Activated B cell treated with CpG ODN at 0.5 μM for 24 hours (primary cell): ENCODE measurements at regions not wholly inside any gene's neighbourhood (a gene's known extent, or its start where the extent isn't known, plus 50 kb on each side); places are given as distances from the start of the nearest gene placed in this dataset.
"Not testable (repeated sequence)": the region's sequence is repeated elsewhere in the genome, so short reads cannot be mapped to it uniquely, and the experiment has no call there.

Experiments used
- ATAC-seq: fragments of 200-7000 bp; cut with Tn5 transposase; one replicate; pipeline ENCODE4 v1.10.0; 2021; ENCODE audit warnings: low read depth, mild to moderate bottlenecking, moderate library complexity
- CTCF ChIA-PET: fragments of 350-600 bp; sonication (Branson Sonifier 250); formaldehyde crosslinking; loops from one replicate; lab custom pipeline; 2021; ENCODE audit warnings: antibody characterized with exemption; lab: Charles Lee
- POLR2A ChIA-PET: fragments of 350-600 bp; sonication (Branson Sonifier 250); formaldehyde crosslinking; loops from one replicate; lab custom pipeline; 2021; ENCODE audit warnings: antibody characterized with exemption; lab: Charles Lee
- DNase-seq: peaks from one replicate; pipeline ENCODE4 v3.0.0; 2022
- H3K27ac Mint-ChIP-seq: one replicate; pipeline ENCODE4 v1.8.0; 2020; ENCODE audit warnings: mixed read lengths
- H3K27me3 Mint-ChIP-seq: one replicate; pipeline ENCODE4 v1.8.0; 2021; ENCODE audit warnings: mixed read lengths
- H3K36me3 Mint-ChIP-seq: one replicate; pipeline ENCODE4 v1.8.0; 2021; ENCODE audit warnings: low read depth, mixed read lengths
- H3K4me1 Mint-ChIP-seq: one replicate; pipeline ENCODE4 v1.8.0; 2021; ENCODE audit warnings: mixed read lengths
- H3K4me3 Mint-ChIP-seq: one replicate; pipeline ENCODE4 v1.8.0; 2020; ENCODE audit warnings: mild to moderate bottlenecking, mixed read lengths
- H3K9me3 Mint-ChIP-seq: one replicate; pipeline ENCODE4 v1.8.0; 2020; ENCODE audit warnings: mixed read lengths
- intact Hi-C: fragments of 100-400 bp; cut with micrococcal nuclease; formaldehyde crosslinking; loops from one replicate; pipeline ENCODE4 v1.15.1; 2024
- TF ChIP-seq, protein P1 (sequence below): fragments of 200-600 bp; IDR thresholded peaks from one replicate; pipeline ENCODE4 v1.8.0; 2022; ENCODE audit warnings: antibody characterized with exemption, mild to moderate bottlenecking

DNA sequence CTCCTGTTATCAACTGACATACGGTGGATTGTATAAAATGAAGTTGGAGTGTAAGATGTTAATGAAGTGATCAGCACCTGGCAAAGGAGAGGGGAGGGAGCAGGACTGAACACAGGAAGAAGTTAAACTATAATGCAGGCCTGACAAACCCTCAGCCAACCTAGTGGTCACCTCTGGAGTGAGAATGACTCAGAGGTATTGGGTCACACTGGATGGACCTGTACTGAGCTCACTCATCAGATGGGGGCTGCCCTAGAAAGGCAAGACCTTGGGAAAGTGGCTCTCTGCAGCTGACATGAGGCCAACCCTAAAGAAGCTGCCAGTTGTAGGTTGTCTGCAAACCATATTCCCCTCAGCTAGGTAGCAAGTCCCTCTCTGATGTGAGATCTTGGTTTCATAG, 193.3 kb upstream of the HTR1E start:
- no peak for DNase-seq
- Mint-ChIP-seq H3K27ac (no peak overlapping the region), H3K4me1 (no peaks in the 10 kb centered on the region), H3K36me3 (no peaks in the 10 kb centered on the region), H3K9me3 (no peaks in the 10 kb centered on the region), H3K4me3 (no peak overlapping the region), H3K27me3 (no peaks in the 10 kb centered on the region)
- no peak for ATAC-seq
- ChIA-PET CTCF (no interaction called here), POLR2A (no interaction called here)
- intact Hi-C loops = no loop called here
- TF ChIP-seq, protein P1, sequence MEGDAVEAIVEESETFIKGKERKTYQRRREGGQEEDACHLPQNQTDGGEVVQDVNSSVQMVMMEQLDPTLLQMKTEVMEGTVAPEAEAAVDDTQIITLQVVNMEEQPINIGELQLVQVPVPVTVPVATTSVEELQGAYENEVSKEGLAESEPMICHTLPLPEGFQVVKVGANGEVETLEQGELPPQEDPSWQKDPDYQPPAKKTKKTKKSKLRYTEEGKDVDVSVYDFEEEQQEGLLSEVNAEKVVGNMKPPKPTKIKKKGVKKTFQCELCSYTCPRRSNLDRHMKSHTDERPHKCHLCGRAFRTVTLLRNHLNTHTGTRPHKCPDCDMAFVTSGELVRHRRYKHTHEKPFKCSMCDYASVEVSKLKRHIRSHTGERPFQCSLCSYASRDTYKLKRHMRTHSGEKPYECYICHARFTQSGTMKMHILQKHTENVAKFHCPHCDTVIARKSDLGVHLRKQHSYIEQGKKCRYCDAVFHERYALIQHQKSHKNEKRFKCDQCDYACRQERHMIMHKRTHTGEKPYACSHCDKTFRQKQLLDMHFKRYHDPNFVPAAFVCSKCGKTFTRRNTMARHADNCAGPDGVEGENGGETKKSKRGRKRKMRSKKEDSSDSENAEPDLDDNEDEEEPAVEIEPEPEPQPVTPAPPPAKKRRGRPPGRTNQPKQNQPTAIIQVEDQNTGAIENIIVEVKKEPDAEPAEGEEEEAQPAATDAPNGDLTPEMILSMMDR = no peak

DNA sequence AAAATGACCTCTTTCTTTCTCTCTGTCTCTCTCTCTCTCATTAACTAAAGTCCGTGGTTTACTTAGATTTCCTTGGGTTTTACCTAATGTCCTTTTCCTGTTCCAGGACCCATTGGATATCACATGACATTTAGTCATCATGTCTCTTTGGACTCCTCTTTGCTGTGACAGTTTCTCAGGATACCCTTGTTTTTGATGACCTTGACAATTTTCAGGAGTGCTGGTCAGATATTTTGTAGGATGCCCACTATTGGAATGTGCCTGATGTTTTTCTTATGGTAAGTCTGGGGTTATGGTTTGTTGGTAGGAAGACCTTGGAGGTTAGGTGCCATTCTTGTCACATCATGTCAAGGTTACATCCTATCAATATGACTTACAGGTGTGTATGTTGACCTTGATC, 199.2 kb upstream of the HTR1E start:
- DNase-seq (no peak), ATAC-seq (no peak)
- intact Hi-C loops = no loop called here
- POLR2A ChIA-PET = no interaction called here
- H3K4me3 Mint-ChIP-seq = no peak overlapping the region
- TF ChIP-seq, protein P1 = no peak
- no peak overlapping the region for H3K27ac Mint-ChIP-seq
- no peaks in the 10 kb centered on the region for H3K4me1 Mint-ChIP-seq
- peaks cover 6% of the 10 kb centered on the region for H3K9me3 Mint-ChIP-seq
- H3K27me3 Mint-ChIP-seq = no peaks in the 10 kb centered on the region
- no peaks in the 10 kb centered on the region for H3K36me3 Mint-ChIP-seq
- CTCF ChIA-PET = no interaction called here

- CTCF ChIA-PET = not testable (repeated sequence)
Measured at GRCh38 chr6:86731631-86732030, 205.7 kb upstream of the HTR1E start.

GRCh38 chr6:86730772-86731171, 206.6 kb upstream of the HTR1E start:
- H3K36me3 Mint-ChIP-seq, ATAC-seq, H3K27ac Mint-ChIP-seq, H3K4me3 Mint-ChIP-seq, intact Hi-C loops, H3K27me3 Mint-ChIP-seq, DNase-seq, H3K4me1 Mint-ChIP-seq, POLR2A ChIA-PET, CTCF ChIA-PET: not testable (repeated sequence)
- H3K9me3 Mint-ChIP-seq = peaks cover 19% of the 10 kb centered on the region

More at GRCh38 chr6:86731631-86732030, 205.7 kb upstream of the HTR1E start:
- H3K27ac Mint-ChIP-seq, H3K27me3 Mint-ChIP-seq, DNase-seq, H3K4me3 Mint-ChIP-seq, intact Hi-C loops, POLR2A ChIA-PET, ATAC-seq, H3K4me1 Mint-ChIP-seq, H3K36me3 Mint-ChIP-seq: not testable (repeated sequence)
- H3K9me3 Mint-ChIP-seq = peaks cover 19% of the 10 kb centered on the region

- CTCF ChIA-PET = no interaction called here
- Mint-ChIP-seq H3K27ac (no peak overlapping the region), H3K4me1 (no peaks in the 10 kb centered on the region), H3K27me3 (no peaks in the 10 kb centered on the region), H3K4me3 (no peak overlapping the region), H3K9me3 (peaks cover 19% of the 10 kb centered on the region), H3K36me3 (no peaks in the 10 kb centered on the region)
- no peak for ATAC-seq
- TF ChIP-seq, protein P1 = no peak
- POLR2A ChIA-PET = no interaction called here
- no peak for DNase-seq
- intact Hi-C loops = no loop called here
Measured at GRCh38 chr6:86730216-86730615, 207.1 kb upstream of the HTR1E start.

DNA sequence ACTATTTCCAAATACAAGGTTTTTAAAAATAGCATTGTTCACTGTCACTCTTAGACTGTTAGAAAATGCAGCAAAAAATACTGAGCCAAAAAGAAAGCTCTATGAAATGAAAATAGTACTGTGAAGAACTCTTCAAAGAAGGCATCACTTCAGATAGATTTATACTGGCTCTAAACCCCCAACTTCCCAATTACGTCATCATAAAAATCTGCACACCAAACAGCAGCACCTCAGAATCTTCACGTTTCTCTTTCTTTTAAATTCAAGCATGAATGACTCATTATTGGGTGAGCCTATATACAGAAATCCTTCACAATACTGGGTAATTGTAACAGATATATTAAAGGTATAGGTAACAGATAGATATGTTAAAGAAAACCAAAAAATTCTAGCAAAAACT, 208.4 kb upstream of the HTR1E start:
- POLR2A ChIA-PET = no interaction called here

More for the DNA sequence above, 208.4 kb upstream of the HTR1E start:
- intact Hi-C loops = no loop called here
- Mint-ChIP-seq H3K4me1 (no peaks in the 10 kb centered on the region), H3K4me3 (no peak overlapping the region), H3K9me3 (peaks cover 19% of the 10 kb centered on the region), H3K36me3 (no peaks in the 10 kb centered on the region), H3K27ac (no peak overlapping the region), H3K27me3 (no peaks in the 10 kb centered on the region)
- CTCF ChIA-PET = no interaction called here
- no peak for ATAC-seq
- no peak for DNase-seq
- TF ChIP-seq, protein P1 = no peak
